Ecto neural progenitor cell (in vitro differentiated cells): ENCODE measurements at regions not wholly inside any gene's neighbourhood (a gene's known extent, or its start where the extent isn't known, plus 50 kb on each side); places are given as distances from the start of the nearest gene placed in this dataset.
"Not testable (repeated sequence)": the region's sequence is repeated elsewhere in the genome, so short reads cannot be mapped to it uniquely, and the experiment has no call there.

Source experiments
- DNase-seq: peaks from one replicate; pipeline ENCODE4 v3.0.0-alpha.2; 2018; ENCODE audit warnings: low spot score

DNA sequence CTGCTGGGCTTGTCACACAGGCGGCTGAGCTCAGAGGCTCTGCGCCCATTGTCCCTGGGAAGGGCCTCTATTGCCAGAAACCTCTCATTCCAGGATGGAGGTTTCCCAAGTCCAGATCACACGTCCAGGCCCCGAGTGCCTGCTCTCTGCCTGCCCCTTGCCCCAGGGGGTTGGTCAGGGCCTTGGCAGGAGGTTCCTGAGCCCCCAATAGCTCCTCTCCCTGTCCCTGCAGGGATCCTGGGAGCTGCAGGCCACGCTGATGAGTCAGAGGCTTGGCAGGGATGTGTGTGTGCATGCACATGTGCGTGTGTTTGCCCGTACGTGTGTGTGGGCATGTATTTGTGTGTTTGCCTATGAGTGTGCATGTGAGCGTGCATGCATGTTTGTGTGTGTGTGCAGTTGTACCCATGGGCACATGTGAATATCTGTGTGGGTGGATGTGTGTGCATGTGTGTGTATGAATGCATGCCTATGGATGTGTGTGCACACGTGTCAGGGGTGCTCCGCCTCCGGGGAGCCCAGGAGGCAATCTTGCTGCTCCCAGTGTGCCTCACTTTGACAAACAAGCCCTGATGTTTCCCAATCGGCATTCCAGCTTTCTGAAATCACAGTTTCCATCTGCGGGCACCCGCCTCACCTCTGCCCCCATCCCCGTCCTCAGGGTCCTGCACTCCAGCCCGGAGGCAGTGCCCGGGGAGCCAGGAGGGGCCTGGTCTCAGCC is 98.4 kb upstream of the GSE1 start:
- DNase-seq: no peak

DNA sequence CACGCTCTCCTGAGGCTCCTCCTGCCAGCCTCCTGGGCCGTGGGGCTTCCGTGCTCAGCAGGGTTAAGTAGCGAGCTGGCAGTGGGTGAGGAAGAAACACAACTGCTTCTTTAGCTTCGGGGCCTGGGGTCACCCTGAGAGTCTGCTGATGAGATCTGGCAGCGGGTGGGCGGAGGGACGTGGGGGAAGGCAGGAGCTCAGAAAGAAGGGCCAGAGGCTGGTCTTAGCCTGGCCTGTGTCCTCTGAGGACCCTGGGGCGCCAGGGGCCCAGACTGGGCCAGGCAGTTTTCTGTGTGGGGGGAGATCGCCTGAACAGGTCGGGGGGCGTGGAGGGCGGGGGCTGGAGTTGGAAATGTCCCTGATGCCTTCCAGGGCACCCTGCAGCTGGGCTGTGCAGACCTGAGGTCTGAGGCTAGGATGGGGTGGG is 97.8 kb upstream of the GSE1 start:
- DNase-seq: no peak

DNA sequence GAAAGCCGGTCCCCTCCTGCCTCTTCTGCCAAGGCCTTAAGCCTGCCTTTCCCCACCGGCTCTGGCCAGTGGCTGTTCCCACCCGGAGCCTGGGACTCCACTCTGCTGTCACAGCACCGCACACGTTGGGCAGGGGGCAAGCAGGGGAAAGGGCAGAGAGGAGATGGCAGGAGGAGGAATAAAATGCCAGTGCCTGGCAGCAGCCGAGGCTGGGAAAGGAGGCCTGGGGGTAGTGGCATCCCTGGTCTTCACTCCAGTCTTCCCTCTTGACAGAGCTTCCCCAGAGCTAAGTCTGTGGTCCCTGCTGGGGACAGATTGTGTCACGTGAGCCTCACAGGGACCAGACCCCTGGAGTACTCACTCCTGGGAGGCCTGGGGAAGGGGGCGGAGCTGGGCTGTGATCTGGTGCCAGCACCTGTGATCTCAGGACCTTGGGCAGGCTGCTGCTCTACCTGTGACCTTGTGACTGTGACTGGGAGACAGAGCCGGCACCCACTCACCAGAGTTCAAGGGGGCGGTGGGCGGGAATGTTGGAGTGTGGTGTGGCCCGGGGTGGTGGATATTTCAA is 97.2 kb upstream of the GSE1 start:
- no peak for DNase-seq

DNA sequence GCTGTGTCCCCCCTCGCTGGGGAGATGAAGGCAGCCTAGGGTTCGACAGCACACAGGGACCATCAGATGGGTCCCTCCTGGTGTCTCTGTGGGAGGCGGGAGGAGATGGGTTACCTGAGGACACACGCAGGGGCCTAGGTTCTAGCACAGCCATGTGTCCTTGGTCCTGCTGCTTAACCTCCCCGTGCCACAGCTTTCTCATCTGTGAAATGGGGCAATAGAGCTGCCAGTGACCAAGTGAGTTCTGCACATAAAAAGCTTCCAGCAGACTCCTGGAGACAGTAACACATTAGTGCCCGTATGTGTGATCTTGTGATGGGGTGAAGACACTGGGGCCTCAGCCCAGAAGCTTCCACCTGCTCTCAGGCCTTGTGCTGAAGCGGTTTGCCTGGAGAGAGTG is 96.0 kb upstream of the GSE1 start:
- DNase-seq: no peak

GRCh38 chr16:85517563-85518179 is 95.5 kb upstream of the GSE1 start:
- no peak for DNase-seq

GRCh38 chr16:85518398-85519049 is 94.6 kb upstream of the GSE1 start:
- no peak for DNase-seq

GRCh38 chr16:85519050-85519440 is 94.1 kb upstream of the GSE1 start:
- DNase-seq: not testable (repeated sequence)

- no peak for DNase-seq
Observed at GRCh38 chr16:85519540-85520231, 93.4 kb upstream of the GSE1 start.

DNA sequence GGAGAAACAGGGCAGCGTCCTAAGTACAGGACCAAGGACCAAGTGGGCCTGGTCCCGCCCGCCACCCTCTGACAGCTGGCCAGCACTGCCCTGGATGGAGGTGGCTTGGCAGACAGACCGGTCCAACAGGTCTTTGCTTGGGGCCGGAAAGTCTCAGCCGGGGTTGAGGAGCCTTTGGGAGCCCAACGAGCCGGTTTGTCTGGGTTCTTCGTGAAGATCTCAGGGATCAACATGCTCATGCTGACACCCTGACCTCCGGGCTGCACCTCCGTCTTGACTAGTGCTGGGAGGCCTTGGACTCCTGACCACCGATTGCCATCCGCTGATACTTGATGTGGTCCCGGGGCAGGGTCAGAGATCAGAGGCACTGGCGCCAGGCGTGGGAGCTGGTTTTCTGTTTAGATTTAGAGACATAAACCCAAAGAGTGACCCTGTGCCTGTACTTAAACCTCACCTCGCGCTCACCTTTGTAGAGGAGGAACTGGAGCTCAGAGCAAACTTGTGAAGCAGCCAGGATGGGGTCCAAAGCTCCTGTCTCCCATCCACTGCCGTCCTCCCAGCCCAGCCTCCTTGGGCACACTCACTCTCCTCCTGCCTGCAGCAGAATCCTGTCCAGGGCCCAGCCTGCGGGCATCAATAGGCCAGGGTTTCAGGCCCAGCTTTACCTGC is 92.1 kb upstream of the GSE1 start:
- DNase-seq: no peak

DNA sequence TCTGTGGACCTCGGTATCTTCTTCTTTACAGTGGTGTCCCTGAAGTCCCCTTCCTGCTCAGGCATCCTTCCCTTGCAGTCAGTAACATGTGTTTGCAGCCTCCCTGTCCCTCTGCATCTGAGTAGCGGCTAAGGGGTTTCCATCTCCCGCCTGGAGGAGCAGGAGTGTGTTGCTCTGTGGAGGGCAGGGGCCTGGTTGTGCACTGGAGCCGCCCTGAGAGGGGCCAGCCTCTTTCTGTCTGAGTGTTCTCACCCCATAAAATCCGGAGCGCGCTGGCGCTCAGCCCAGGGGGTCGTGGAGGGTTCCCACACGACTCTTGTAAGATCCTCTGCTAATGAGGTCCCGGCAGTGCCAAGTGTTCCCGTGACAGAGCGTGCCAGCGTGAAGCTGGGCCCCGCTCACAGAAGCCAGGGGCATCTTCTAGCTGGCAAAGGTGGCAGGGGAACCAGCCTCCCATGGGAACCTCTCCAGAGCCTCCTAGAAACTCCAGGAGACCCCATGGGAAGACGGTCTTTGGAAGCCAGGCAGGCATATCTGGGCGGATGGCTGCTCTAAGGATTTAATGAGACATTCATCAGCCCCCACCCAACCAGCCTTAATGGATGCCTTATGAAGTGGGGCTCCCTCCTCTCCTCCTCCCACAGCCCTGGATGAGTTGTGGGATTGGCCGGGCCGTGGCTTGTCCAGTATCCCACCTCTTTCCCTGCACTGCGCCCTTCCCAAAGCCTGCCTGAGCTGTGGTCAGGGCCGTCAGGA is 91.4 kb upstream of the GSE1 start:
- DNase-seq: no peak

GRCh38 chr16:85522308-85522841 is 90.7 kb upstream of the GSE1 start:
- no peak for DNase-seq

DNA sequence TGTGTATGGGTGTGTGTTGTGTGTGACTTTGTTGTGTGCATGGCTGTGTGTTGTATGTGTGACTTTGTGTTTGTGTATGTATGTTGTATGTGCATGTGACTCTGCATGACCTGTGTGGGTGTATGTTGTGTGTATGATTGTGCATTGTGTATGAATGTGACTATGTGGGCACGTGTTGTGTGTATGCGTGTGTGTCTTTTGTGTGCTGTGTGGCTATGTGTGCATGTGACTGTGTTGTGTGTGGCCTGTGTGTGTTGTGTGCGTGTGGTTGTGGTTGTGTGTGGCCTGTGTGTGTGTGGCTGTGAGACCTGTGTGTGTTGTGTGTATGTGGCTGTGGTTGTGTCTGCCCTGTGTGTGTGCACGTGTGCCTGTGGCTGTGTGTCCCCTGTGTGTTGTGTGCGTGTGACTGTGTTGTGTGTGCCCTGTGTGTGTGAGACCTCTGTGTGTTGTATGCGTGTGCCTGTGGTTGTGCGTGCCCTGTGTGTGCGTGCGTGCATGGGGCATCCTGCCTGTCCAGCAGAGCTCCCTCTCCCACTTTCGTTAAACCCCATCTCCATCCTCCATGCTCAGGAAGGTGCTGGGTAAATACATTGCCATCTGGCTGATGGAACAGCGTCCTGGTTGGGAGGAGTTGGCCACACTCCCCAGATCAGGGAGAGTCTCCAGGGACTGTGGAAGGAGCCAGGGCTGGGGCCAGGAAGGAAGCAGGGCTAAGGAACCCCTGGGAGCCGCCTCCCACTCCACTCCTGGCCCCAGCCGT is 90.1 kb upstream of the GSE1 start:
- DNase-seq: no peak

GRCh38 chr16:85523602-85524364 is 89.3 kb upstream of the GSE1 start:
- no peak for DNase-seq

- DNase-seq: no peak
Observed at GRCh38 chr16:85524365-85524629, 88.8 kb upstream of the GSE1 start.

- no peak for DNase-seq
Observed at GRCh38 chr16:85524630-85525419, 88.3 kb upstream of the GSE1 start.

- no peak for DNase-seq
Observed at GRCh38 chr16:85525420-85526184, 87.5 kb upstream of the GSE1 start.

DNA sequence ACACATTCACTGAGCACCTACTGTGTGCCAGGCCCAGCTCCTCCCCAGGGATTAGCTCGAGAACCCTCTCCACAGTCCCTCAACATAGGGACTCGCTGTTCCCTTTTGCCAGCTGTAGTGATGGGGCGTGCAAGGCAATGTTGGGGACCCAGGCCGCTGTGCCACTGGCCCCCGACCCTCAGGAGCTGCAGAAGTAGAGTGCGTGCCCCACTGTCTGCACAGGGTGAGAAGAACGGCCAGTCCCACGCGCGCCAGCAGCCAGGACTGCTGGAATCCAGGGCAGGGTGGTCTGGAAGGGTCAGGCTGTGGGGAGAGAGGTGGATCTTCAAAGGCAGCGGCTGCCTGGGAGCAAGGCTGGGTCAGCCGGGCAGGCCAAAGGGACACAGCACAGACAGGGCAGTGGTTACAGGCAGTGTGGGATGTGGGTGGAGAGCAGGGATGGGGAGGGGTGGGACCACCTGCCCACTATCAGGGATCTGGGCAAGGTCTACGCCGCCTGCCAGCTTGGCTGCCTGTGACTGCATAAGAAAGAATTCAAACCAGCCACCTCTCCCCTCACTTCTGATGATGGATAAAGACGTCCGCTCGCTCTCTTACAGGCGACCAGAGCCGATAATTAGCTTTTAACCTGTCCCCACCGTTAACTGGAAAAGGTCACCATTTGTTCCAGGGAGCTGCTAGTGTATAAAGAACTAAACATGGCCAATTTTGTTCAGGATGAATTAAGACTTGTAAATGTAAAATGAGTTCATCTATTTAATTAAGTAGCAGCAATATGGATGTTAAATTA is 86.7 kb upstream of the GSE1 start:
- no peak for DNase-seq
